ENCODE measurements at regions not wholly inside any gene's neighbourhood (a gene's known extent, or its start where the extent isn't known, plus 50 kb on each side); places are given as distances from the start of the nearest gene placed in this dataset.
"Not testable (repeated sequence)": the region's sequence is repeated elsewhere in the genome, so short reads cannot be mapped to it uniquely, and the experiment has no call there.

DNA sequence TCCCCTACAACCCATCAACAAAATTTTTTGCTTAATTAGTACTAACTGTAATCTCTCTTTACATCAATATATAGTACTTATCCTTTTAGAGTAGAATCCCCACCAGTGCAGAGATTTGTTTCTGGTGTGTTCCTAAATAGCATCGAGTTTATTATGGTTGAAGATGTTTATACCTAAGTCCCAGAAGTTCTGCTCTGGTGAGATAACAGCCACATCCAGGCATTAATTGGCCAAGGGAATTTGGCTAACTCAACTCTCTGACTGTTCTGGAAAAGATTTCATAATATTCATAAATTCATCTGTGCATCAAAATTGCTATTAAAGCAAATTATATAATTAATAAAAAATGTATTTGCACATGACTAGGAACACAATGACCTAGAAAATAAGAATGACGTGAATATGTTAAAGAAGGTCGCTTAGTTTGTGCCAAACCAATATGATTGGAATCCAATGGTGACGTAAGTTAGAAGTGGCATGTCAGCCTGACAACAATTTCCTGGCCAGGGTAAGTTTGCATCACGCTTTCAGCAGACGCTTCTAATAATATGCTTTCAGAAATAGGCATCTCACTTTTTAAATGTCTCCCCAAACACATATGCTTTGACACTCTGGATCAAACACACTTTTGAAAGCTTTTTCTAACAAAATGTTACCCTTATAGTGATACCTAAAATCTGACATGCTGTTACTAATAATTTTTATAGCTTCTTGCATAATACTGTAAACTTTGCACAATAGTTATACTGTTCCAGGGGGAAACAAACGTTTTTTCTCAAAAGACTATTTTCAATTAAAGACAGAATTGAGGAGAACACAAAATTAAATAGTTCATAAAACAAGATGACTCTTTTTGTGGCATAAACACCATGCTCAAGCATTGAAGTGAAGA lies 236.7 kb downstream of the TENT5A start:
- POLR2A ChIA-PET: no interaction called here
- DNase-seq (ENCODE audit: low read depth in 1 of 2, low spot score in 1 of 2) (no peak), ATAC-seq (no peak), FAIRE-seq (no peak)
- CTCF ChIA-PET: no interaction called here
- Histone ChIP-seq H3K9me3 (no peaks in the 10 kb centered on the region), H3K4me2 (no peak overlapping the region), H3K4me3 (no peak overlapping the region), H3K4me1 (no peaks in the 10 kb centered on the region), H3K27ac (no peak overlapping the region)
- TF ChIP-seq ZFP36 (IDR thresholded peaks at IDR 0.05; ENCODE audit: borderline replicate concordance, partially characterized antibody) (no peak), GATA3 (IDR thresholded peaks at IDR 0.05; ENCODE audit: borderline replicate concordance) (no peak), HOXB5 (CRISPR knock-in tag; IDR thresholded peaks at IDR 0.05) (no peak), ZNF302 (CRISPR knock-in tag; IDR thresholded peaks at IDR 0.05) (no peak), ZSCAN20 (CRISPR knock-in tag; IDR thresholded peaks at IDR 0.05) (no peak), HEYL (CRISPR knock-in tag; IDR thresholded peaks at IDR 0.05) (no peak), PHF8 (IDR thresholded peaks at IDR 0.05; ENCODE audit: borderline replicate concordance, low read depth) (no peak), MAFK (IDR thresholded peaks at IDR 0.05; ENCODE audit: partially characterized antibody) (no peak), BHLHE40 (IDR thresholded peaks at IDR 0.05; ENCODE audit: low read depth, low read length) (no peak), CHD4 (IDR thresholded peaks at IDR 0.05; ENCODE audit: borderline replicate concordance) (no peak), MYC (IDR thresholded peaks at IDR 0.05; ENCODE audit: borderline replicate concordance, low read length) (no peak)
- TF ChIP-seq, protein P1, sequence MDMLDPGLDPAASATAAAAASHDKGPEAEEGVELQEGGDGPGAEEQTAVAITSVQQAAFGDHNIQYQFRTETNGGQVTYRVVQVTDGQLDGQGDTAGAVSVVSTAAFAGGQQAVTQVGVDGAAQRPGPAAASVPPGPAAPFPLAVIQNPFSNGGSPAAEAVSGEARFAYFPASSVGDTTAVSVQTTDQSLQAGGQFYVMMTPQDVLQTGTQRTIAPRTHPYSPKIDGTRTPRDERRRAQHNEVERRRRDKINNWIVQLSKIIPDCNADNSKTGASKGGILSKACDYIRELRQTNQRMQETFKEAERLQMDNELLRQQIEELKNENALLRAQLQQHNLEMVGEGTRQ (IDR thresholded peaks at IDR 0.05): no peak
- WGBS (ENCODE audit: missing lambda C conversion rate): 35% methylated on average over 7 of the region's 7 CpGs

DNA sequence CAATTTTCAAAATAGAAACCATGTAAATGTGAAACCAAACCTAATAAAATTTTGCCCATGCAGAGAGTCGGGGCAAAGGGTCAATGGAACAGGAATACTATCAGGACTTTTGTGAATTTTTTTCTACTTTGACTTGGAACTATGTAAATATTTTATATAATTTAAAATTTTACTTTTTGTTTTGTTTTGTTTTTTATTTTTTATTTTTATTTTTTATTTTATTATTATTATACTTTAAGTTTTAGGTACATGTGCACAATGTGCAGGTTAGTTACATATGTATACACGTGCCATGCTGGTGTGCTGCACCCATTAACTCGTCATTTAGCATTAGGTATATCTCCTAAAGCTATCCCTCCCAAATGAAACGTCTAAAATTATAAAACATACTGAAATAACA lies 238.3 kb downstream of the TENT5A start:
- H3K4me1 ChIP-seq; DNase-seq (ENCODE audit: low read depth in 1 of 2, low spot score in 1 of 2); H3K9me3 ChIP-seq; FAIRE-seq; H3K27ac ChIP-seq; POLR2A ChIA-PET; H3K4me2 ChIP-seq; H3K4me3 ChIP-seq; ATAC-seq; CTCF ChIA-PET: not testable (repeated sequence)
- 28% methylated on average over 4 of the region's 4 CpGs for WGBS (ENCODE audit: missing lambda C conversion rate)

- no peak overlapping the region for H3K27ac ChIP-seq
- no peak for ATAC-seq
- 0% methylated on average over 1 of the region's 1 CpG for WGBS (ENCODE audit: missing lambda C conversion rate)
- CTCF ChIA-PET: no interaction called here
- no peaks in the 10 kb centered on the region for H3K4me1 ChIP-seq
- no peaks in the 10 kb centered on the region for H3K9me3 ChIP-seq
- TF ChIP-seq, protein P2, sequence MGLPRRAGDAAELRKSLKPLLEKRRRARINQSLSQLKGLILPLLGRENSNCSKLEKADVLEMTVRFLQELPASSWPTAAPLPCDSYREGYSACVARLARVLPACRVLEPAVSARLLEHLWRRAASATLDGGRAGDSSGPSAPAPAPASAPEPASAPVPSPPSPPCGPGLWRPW (IDR thresholded peaks at IDR 0.05): no peak
- no peak overlapping the region for H3K4me3 ChIP-seq
- no peak for DNase-seq (ENCODE audit: low read depth in 1 of 2, low spot score in 1 of 2)
- no peak for FAIRE-seq
- no peak overlapping the region for H3K4me2 ChIP-seq
- POLR2A ChIA-PET: no interaction called here
Observed at GRCh38 chr6:81511423-81511822, 241.1 kb downstream of the TENT5A start.

GRCh38 chr6:81495999-81496398 lies 256.5 kb downstream of the TENT5A start:
- Histone ChIP-seq H3K4me2 (no peak overlapping the region), H3K4me3 (no peak overlapping the region), H3K9me3 (no peaks in the 10 kb centered on the region), H3K27ac (no peak overlapping the region), H3K4me1 (no peaks in the 10 kb centered on the region)
- ChIA-PET CTCF (no interaction called here), POLR2A (no interaction called here)
- no peak for TF ChIP-seq HOXA7 (CRISPR knock-in tag; IDR thresholded peaks at IDR 0.05)
- TF ChIP-seq KDM5A (IDR thresholded peaks at IDR 0.05): no peak
- no peak for TF ChIP-seq TP53 (CRISPR knock-in tag; IDR thresholded peaks at IDR 0.05)
- TF ChIP-seq NFE2L2 (conservative IDR thresholded peaks at IDR 0.05; ENCODE audit: low read length): no peak
- TF ChIP-seq SMC3 (IDR thresholded peaks at IDR 0.05): no peak
- DNase-seq (ENCODE audit: low read depth in 1 of 2, low spot score in 1 of 2) (no peak), FAIRE-seq (no peak), ATAC-seq (no peak)
- 44% methylated on average over 1 of the region's 1 CpG for WGBS (ENCODE audit: missing lambda C conversion rate)
